HepG2 (cell line): ENCODE measurements at regions not wholly inside any gene's neighbourhood (a gene's known extent, or its start where the extent isn't known, plus 50 kb on each side); places are given as distances from the start of the nearest gene placed in this dataset.
"Not testable (repeated sequence)": the region's sequence is repeated elsewhere in the genome, so short reads cannot be mapped to it uniquely, and the experiment has no call there.

Experiments
- ATAC-seq: fragments of 200-7000 bp; cut with Tn5 transposase; 3 replicates; pipeline ENCODE4 v1.9.1; 2020; ENCODE audit warnings: mild to moderate bottlenecking, moderate library complexity
- BruUV-seq: library from RNA; stranded (reverse); fragments of 400-500 nt; replicated peaks from 2 replicates; lab custom pipeline; 2021; lab: Mats Ljungman, UMichigan
- CTCF ChIA-PET: fragments of 300-600 bp; formaldehyde crosslinking; extraction: SDS; loops from one replicate; lab custom pipeline; 2021; ENCODE audit warnings: low total read pairs, inconsistent platforms, low intra/inter-chr PET ratio; lab: Yijun Ruan, JAX
- POLR2A ChIA-PET: fragments of 350-600 bp; sonication (Branson Sonifier 250); formaldehyde crosslinking; loops from one replicate; lab custom pipeline; 2020; ENCODE audit warnings: antibody characterized with exemption, inconsistent platforms; lab: Yijun Ruan, JAX
- DNase-seq: peaks from one replicate; pipeline ENCODE4 v3.0.0-alpha.2; 2015; ENCODE audit warnings: low spot score
- FAIRE-seq: peaks from 3 replicates; lab custom pipeline; 2011; peaks lifted over from hg19 to GRCh38; lab: Jason Lieb, UNC
- H2AFZ ChIP-seq: one replicate; pipeline ENCODE4 v1.6.1; 2011; ENCODE audit warnings: low read length, inconsistent platforms
- H3K27ac ChIP-seq: fragments of 300-600 bp; 3 replicates; pipeline ENCODE4 v1.8.0; 2011; ENCODE audit warnings: mixed run types, mild to moderate bottlenecking, mixed read lengths, low read length, inconsistent platforms; ENCODE audit not compliant: insufficient read depth; ENCODE audit errors: extremely low read length
- H3K27me3 ChIP-seq, 2 experiments: fragments of 200-600 bp in 1 of 2; 2 replicates in 1 of 2; 3 replicates in 1 of 2; pipeline versions ENCODE4 v1.6.0 to v1.8.0; 2011; ENCODE audit warnings: low read length in 2 of 2, mild to moderate bottlenecking in 2 of 2, moderate library complexity in 2 of 2, inconsistent platforms in 1 of 2; ENCODE audit not compliant: insufficient read depth in 2 of 2, control insufficient read depth in 1 of 2
- H3K36me3 ChIP-seq, 2 experiments: fragments of 200-600 bp in 1 of 2; replicated peaks in 1 of 2; 2 replicates in 1 of 2; 3 replicates in 1 of 2; pipeline versions ENCODE4 v1.5.1 to v1.8.0; 2011; ENCODE audit warnings: low read length in 2 of 2, inconsistent platforms in 1 of 2; ENCODE audit not compliant: insufficient read depth in 2 of 2, control insufficient read depth in 1 of 2
- H3K4me1 ChIP-seq: 2 replicates; pipeline ENCODE4 v1.5.1; 2012; ENCODE audit warnings: low read length, inconsistent platforms; ENCODE audit not compliant: insufficient read depth
- H3K4me2 ChIP-seq: 2 replicates; pipeline ENCODE4 v1.6.0; 2011; ENCODE audit warnings: low read depth, low read length, inconsistent platforms
- H3K4me3 ChIP-seq, 3 experiments: fragments of 200-600 bp in 1 of 3; sonication (generic), shearing (Covaris generic) in 1 of 3; replicated peaks in 1 of 3; 2 replicates each; pipeline ENCODE4 v1.5.1; 2011 to 2016; ENCODE audit warnings: low read length in 3 of 3, inconsistent platforms in 2 of 3, low read depth in 2 of 3, mild to moderate bottlenecking in 2 of 3, control low read depth in 1 of 3, mixed read lengths in 1 of 3; ENCODE audit not compliant: insufficient read depth in 1 of 3
- H3K79me2 ChIP-seq: one replicate; pipeline ENCODE4 v1.6.1; 2011; ENCODE audit warnings: low read length, inconsistent platforms; ENCODE audit not compliant: insufficient read depth
- H3K9ac ChIP-seq: 2 replicates; pipeline ENCODE4 v1.6.0; 2011; ENCODE audit warnings: mild to moderate bottlenecking, low read depth, low read length, inconsistent platforms; ENCODE audit not compliant: insufficient read depth
- H3K9me3 ChIP-seq: 2 replicates; pipeline ENCODE4 v1.5.1; 2012; ENCODE audit warnings: mild to moderate bottlenecking, low read length
- H4K20me1 ChIP-seq: 2 replicates; pipeline ENCODE4 v1.6.0; 2011; ENCODE audit warnings: inconsistent platforms, mild to moderate bottlenecking, low read length, moderate library complexity; ENCODE audit not compliant: insufficient read depth
- IRX3 ChIP-seq: sonication (generic); formaldehyde crosslinking; IDR thresholded peaks from 2 replicates; pipeline ENCODE4 v1.8.1; 2023; ENCODE audit warnings: mild to moderate bottlenecking, low read depth, missing genetic modification reagents, borderline replicate concordance
- RBAK ChIP-seq: sonication (generic); formaldehyde crosslinking; IDR thresholded peaks from 2 replicates; pipeline ENCODE4 v1.5.1; 2020; ENCODE audit warnings: mild to moderate bottlenecking, missing genetic modification reagents
- SP4 ChIP-seq: sonication (generic); formaldehyde crosslinking; IDR thresholded peaks from 2 replicates; pipeline ENCODE4 v1.8.1; 2023; ENCODE audit warnings: mild to moderate bottlenecking, missing genetic modification reagents
- ZNF788 ChIP-seq: sonication (generic); formaldehyde crosslinking; IDR thresholded peaks from 2 replicates; pipeline ENCODE4 v1.5.0; 2020; ENCODE audit warnings: mild to moderate bottlenecking, missing genetic modification reagents, borderline replicate concordance
- WGBS: methylation state at CpG from one replicate; pipeline ENCODE4 v1.1.6; 2017; ENCODE audit warnings: low lambda C conversion rate; 5-methylcytosine and 5-hydroxymethylcytosine counted together
- in situ Hi-C: cut with HindIII; loops from 2 replicates; pipeline ENCODE4 v1.10.0; 2017; ENCODE audit warnings: low pct_unique_long_range_greater_than_20kb; ENCODE audit not compliant: extremely low pct_ligation_motif_present
- intact Hi-C: fragments of 100-400 bp; cut with micrococcal nuclease; formaldehyde crosslinking; loops from one replicate; pipeline ENCODE4 v1.10.0; 2022; ENCODE audit not compliant: unreplicated experiment
- TF ChIP-seq, protein P1 (sequence below): sonication (generic); formaldehyde crosslinking; IDR thresholded peaks from 2 replicates; pipeline ENCODE4 v1.5.1; 2020; ENCODE audit warnings: mild to moderate bottlenecking, moderate library complexity, missing genetic modification reagents
- TF ChIP-seq, protein P2 (sequence below): sonication (generic); formaldehyde crosslinking; IDR thresholded peaks from 2 replicates; pipeline ENCODE4 v1.9.0; 2021; ENCODE audit warnings: missing genetic modification reagents, borderline replicate concordance
- TF ChIP-seq, protein P3 (sequence below): IDR thresholded peaks from 2 replicates; pipeline ENCODE4 v1.6.1; 2016

DNA sequence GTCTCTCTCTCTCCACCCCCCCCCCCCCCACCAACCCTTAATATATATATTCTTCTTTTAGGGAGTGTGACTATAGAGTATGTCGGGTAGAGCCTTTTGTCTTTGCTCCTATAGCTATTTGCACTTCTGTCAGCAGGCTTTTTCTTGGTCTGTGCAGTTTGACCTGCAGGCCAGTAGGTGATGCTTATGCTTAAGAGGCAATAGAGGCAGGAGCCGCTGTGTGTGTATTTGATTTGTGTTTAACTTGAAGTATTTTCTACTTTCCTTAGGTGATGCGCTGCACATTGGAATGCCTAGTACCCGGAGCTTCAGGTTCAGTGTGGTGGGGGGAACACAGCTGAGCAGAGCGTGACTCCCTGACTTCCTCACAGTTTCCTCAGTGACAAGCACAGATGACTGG lies 416.5 kb upstream of the PABPC5 start:
- BruUV-seq, H3K27ac ChIP-seq, CTCF ChIA-PET, H3K4me2 ChIP-seq, H2AFZ ChIP-seq, H3K27me3 ChIP-seq, H3K4me1 ChIP-seq, DNase-seq, H3K9me3 ChIP-seq, FAIRE-seq, ATAC-seq, H4K20me1 ChIP-seq, H3K79me2 ChIP-seq, H3K9ac ChIP-seq, intact Hi-C loops, H3K36me3 ChIP-seq, POLR2A ChIA-PET, H3K4me3 ChIP-seq, in situ Hi-C loops: not testable (repeated sequence)
- WGBS, result 4% methylated on average over 3 of the region's 5 CpGs

DNA sequence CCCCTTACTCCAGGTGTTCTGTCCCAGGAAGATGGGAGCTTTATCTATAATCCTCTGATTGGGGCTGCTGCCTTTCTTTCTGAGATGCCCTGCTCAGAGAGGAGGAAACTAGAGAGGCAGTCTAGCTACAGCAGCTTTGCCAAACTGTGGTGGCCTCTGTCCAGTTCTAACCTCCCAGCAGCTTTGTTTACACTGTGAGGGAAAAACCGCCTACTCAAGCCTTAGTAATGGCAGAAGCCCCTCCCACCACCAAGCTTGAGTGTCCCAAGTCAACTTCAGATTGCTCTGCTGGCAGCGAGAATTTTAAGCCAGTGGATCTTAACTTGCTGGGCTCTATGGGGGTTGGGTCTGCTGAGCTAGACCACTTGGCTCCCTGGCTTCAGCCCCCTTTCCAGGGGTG lies 394.9 kb upstream of the PABPC5 start:
- intact Hi-C loops, result no loop called here
- H3K36me3 ChIP-seq, result no peaks in the 10 kb centered on the region
- no peak overlapping the region for H3K4me3 ChIP-seq
- TF ChIP-seq, protein P1, sequence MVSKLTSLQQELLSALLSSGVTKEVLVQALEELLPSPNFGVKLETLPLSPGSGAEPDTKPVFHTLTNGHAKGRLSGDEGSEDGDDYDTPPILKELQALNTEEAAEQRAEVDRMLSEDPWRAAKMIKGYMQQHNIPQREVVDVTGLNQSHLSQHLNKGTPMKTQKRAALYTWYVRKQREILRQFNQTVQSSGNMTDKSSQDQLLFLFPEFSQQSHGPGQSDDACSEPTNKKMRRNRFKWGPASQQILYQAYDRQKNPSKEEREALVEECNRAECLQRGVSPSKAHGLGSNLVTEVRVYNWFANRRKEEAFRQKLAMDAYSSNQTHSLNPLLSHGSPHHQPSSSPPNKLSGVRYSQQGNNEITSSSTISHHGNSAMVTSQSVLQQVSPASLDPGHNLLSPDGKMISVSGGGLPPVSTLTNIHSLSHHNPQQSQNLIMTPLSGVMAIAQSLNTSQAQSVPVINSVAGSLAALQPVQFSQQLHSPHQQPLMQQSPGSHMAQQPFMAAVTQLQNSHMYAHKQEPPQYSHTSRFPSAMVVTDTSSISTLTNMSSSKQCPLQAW, result no peak
- TF ChIP-seq IRX3 (CRISPR knock-in tag) (no peak), RBAK (CRISPR knock-in tag) (no peak), SP4 (CRISPR knock-in tag) (no peak), ZNF788 (CRISPR knock-in tag) (no peak)
- TF ChIP-seq, protein P2, sequence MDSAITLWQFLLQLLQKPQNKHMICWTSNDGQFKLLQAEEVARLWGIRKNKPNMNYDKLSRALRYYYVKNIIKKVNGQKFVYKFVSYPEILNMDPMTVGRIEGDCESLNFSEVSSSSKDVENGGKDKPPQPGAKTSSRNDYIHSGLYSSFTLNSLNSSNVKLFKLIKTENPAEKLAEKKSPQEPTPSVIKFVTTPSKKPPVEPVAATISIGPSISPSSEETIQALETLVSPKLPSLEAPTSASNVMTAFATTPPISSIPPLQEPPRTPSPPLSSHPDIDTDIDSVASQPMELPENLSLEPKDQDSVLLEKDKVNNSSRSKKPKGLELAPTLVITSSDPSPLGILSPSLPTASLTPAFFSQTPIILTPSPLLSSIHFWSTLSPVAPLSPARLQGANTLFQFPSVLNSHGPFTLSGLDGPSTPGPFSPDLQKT, result no peak
- TF ChIP-seq, protein P3, sequence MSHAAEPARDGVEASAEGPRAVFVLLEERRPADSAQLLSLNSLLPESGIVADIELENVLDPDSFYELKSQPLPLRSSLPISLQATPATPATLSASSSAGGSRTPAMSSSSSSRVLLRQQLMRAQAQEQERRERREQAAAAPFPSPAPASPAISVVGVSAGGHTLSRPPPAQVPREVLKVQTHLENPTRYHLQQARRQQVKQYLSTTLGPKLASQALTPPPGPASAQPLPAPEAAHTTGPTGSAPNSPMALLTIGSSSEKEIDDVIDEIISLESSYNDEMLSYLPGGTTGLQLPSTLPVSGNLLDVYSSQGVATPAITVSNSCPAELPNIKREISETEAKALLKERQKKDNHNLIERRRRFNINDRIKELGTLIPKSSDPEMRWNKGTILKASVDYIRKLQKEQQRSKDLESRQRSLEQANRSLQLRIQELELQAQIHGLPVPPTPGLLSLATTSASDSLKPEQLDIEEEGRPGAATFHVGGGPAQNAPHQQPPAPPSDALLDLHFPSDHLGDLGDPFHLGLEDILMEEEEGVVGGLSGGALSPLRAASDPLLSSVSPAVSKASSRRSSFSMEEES (CRISPR knock-in tag), result no peak
- no TSS peak for BruUV-seq
- no CpG with 5 or more reads among the region's 2 CpGs for WGBS
- H3K9ac ChIP-seq, result no peak overlapping the region
- H3K4me1 ChIP-seq, result no peaks in the 10 kb centered on the region
- H4K20me1 ChIP-seq, result no peaks in the 10 kb centered on the region
- peaks cover 3% of the 10 kb centered on the region; the same call in 1 of the 2 replicates for H3K9me3 ChIP-seq
- H3K79me2 ChIP-seq, result no peaks in the 10 kb centered on the region
- no peak overlapping the region for H2AFZ ChIP-seq
- FAIRE-seq, result no peak
- ATAC-seq, result no peak
- no peaks in the 10 kb centered on the region for H3K27me3 ChIP-seq
- ChIA-PET CTCF (no interaction called here), POLR2A (no interaction called here)
- H3K27ac ChIP-seq, result no peak overlapping the region
- DNase-seq, result no peak
- in situ Hi-C loops, result no loop called here
- no peak overlapping the region for H3K4me2 ChIP-seq
